ENCODE measurements at regions not wholly inside any gene's neighbourhood (a gene's known extent, or its start where the extent isn't known, plus 50 kb on each side); places are given as distances from the start of the nearest gene placed in this dataset.

- TF ChIP-seq POLR2A (IDR thresholded peaks at IDR 0.05) (no peak), CTCF (IDR thresholded peaks at IDR 0.05) (no peak), EP300 (IDR thresholded peaks at IDR 0.05) (no peak)
Measured at GRCh38 chr4:23005691-23006090, 313.0 kb downstream of the GBA3 start.
